ENCODE measurements at regions not wholly inside any gene's neighbourhood (a gene's known extent, or its start where the extent isn't known, plus 50 kb on each side); places are given as distances from the start of the nearest gene placed in this dataset.

- no peak for DNase-seq (ENCODE audit: low spot score)
- H3K79me2 ChIP-seq (ENCODE audit: low read depth): no peaks in the 10 kb centered on the region
- H3K36me3 ChIP-seq: no peaks in the 10 kb centered on the region
- Mint-ChIP-seq H3K36me3 (no peaks in the 10 kb centered on the region), H3K27ac (no peak overlapping the region), H3K27me3 (ENCODE audit: insufficient read depth, low read depth) (peaks cover 4% of the 10 kb centered on the region), H3K4me3 (peak overlapping the region; percentile 28), H3K9me3 (peaks cover 2% of the 10 kb centered on the region), H3K4me1 (peaks cover 13% of the 10 kb centered on the region)
- no peaks in the 10 kb centered on the region for H3F3A ChIP-seq (ENCODE audit: low read depth)
- no peaks in the 10 kb centered on the region for H3K27me3 ChIP-seq
- no peaks in the 10 kb centered on the region for H3K4me1 ChIP-seq
- no peak overlapping the region for H3K4me3 ChIP-seq
- H3K9ac ChIP-seq: no peak overlapping the region
- no peak for TF ChIP-seq EZH2 (IDR thresholded peaks at IDR 0.05)
- no peak for TF ChIP-seq CTCF (IDR thresholded peaks at IDR 0.05)
- TF ChIP-seq EZH2phosphoT487 (IDR thresholded peaks at IDR 0.05): no peak
- no peaks in the 10 kb centered on the region for H3K9me3 ChIP-seq (ENCODE audit: low read depth)
- no peaks in the 10 kb centered on the region for H4K20me1 ChIP-seq (ENCODE audit: low read depth)
- no peak overlapping the region for H3K4me2 ChIP-seq
- no peak overlapping the region for H3K27ac ChIP-seq
- no peak overlapping the region for H2AFZ ChIP-seq (replicated peaks)
Observed at GRCh38 chr10:3648576-3648975, 136.4 kb downstream of the KLF6 start.

DNA sequence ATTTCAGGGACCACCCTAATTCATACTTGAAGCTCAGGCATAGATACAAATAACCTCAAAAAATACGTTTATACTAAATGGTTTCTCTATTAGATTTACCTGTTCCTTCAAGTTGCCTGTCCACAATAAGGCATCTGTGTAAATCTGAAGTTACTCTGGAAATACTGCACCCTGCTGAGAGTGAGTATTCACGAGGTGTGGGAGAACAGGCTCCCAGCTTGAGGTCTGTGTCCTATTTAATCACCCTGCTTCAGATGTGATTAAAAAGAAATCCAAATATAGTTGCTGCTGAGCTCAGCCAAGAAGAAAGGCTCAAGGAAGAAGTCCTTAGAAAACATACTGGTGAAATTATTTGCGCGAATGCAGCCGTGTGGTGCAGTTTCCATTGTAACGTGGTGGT lies 136.8 kb downstream of the KLF6 start:
- no peaks in the 10 kb centered on the region for H3K36me3 ChIP-seq
- H3K36me3 Mint-ChIP-seq: no peaks in the 10 kb centered on the region
- H3K27ac Mint-ChIP-seq: no peak overlapping the region
- DNase-seq (ENCODE audit: low spot score): no peak
- H3K4me2 ChIP-seq: no peak overlapping the region
- no peaks in the 10 kb centered on the region for H3K79me2 ChIP-seq (ENCODE audit: low read depth)
- H3K27ac ChIP-seq: no peak overlapping the region
- H3K27me3 Mint-ChIP-seq (ENCODE audit: insufficient read depth, low read depth): peaks cover 4% of the 10 kb centered on the region
- H4K20me1 ChIP-seq (ENCODE audit: low read depth): no peaks in the 10 kb centered on the region
- H3K4me3 ChIP-seq: no peak overlapping the region
- peaks cover 2% of the 10 kb centered on the region for H3K9me3 Mint-ChIP-seq
- no peak overlapping the region for H3K4me3 Mint-ChIP-seq
- H3K9me3 ChIP-seq (ENCODE audit: low read depth): no peaks in the 10 kb centered on the region
- H3K4me1 ChIP-seq: no peaks in the 10 kb centered on the region
- H3F3A ChIP-seq (ENCODE audit: low read depth): no peaks in the 10 kb centered on the region
- H3K4me1 Mint-ChIP-seq: peaks cover 13% of the 10 kb centered on the region
- no peak overlapping the region for H2AFZ ChIP-seq (replicated peaks)
- H3K9ac ChIP-seq: no peak overlapping the region
- TF ChIP-seq EZH2 (IDR thresholded peaks at IDR 0.05) (no peak), EZH2phosphoT487 (IDR thresholded peaks at IDR 0.05) (no peak), CTCF (IDR thresholded peaks at IDR 0.05) (no peak)
- no peaks in the 10 kb centered on the region for H3K27me3 ChIP-seq

GRCh38 chr10:3647074-3647473 lies 137.9 kb downstream of the KLF6 start:
- TF ChIP-seq CTCF (IDR thresholded peaks at IDR 0.05) (no peak), EZH2 (IDR thresholded peaks at IDR 0.05) (no peak), EZH2phosphoT487 (IDR thresholded peaks at IDR 0.05) (no peak)
- peaks cover 5% of the 10 kb centered on the region for H3K27me3 Mint-ChIP-seq (ENCODE audit: insufficient read depth, low read depth)
- H3K4me1 ChIP-seq: no peaks in the 10 kb centered on the region
- H2AFZ ChIP-seq (replicated peaks): no peak overlapping the region
- H3K4me3 Mint-ChIP-seq: no peak overlapping the region
- H4K20me1 ChIP-seq (ENCODE audit: low read depth): no peaks in the 10 kb centered on the region
- H3K27ac Mint-ChIP-seq: no peak overlapping the region
- H3K27me3 ChIP-seq: no peaks in the 10 kb centered on the region
- peaks cover 4% of the 10 kb centered on the region for H3K9me3 Mint-ChIP-seq
- H3K36me3 ChIP-seq: no peaks in the 10 kb centered on the region
- DNase-seq (ENCODE audit: low spot score): no peak
- H3K4me3 ChIP-seq: no peak overlapping the region
- no peak overlapping the region for H3K9ac ChIP-seq
- H3K27ac ChIP-seq: no peak overlapping the region
- no peaks in the 10 kb centered on the region for H3K36me3 Mint-ChIP-seq
- peaks cover 13% of the 10 kb centered on the region for H3K4me1 Mint-ChIP-seq
- no peak overlapping the region for H3K4me2 ChIP-seq
- no peaks in the 10 kb centered on the region for H3K79me2 ChIP-seq (ENCODE audit: low read depth)
- H3F3A ChIP-seq (ENCODE audit: low read depth): no peaks in the 10 kb centered on the region
- no peaks in the 10 kb centered on the region for H3K9me3 ChIP-seq (ENCODE audit: low read depth)

All from neural progenitor cell (in vitro differentiated cells).